GM21528 (cell line): ENCODE measurements at regions not wholly inside any gene's neighbourhood (a gene's known extent, or its start where the extent isn't known, plus 50 kb on each side); places are given as distances from the start of the nearest gene placed in this dataset.

Experiments used
- ATAC-seq: cut with Tn5 transposase; IDR thresholded peaks from one replicate; pipeline ENCODE4 v1.9.1; 2021; ENCODE audit warnings: mild to moderate bottlenecking, moderate library complexity; ENCODE audit not compliant: unreplicated experiment, low FRiP score

- no peak for ATAC-seq
These were observed 234.4 kb upstream of the RGPD4 start for GRCh38 chr2:107592280-107592624.

- ATAC-seq: no peak
These were observed 231.4 kb upstream of the RGPD4 start for GRCh38 chr2:107595285-107595684.

- ATAC-seq: no peak
These were observed 230.9 kb upstream of the RGPD4 start for GRCh38 chr2:107595749-107596148.

- no peak for ATAC-seq
These were observed 229.2 kb upstream of the RGPD4 start for GRCh38 chr2:107597507-107597906.

- no peak for ATAC-seq
These were observed 223.9 kb upstream of the RGPD4 start for GRCh38 chr2:107602801-107603200.

- no peak for ATAC-seq
These were observed 219.6 kb upstream of the RGPD4 start for GRCh38 chr2:107607054-107607453.

GRCh38 chr2:107607473-107607872 lies 219.2 kb upstream of the RGPD4 start:
- ATAC-seq: no peak

GRCh38 chr2:107615039-107615438 lies 211.7 kb upstream of the RGPD4 start:
- ATAC-seq: no peak

- ATAC-seq: no peak
These were observed 207.9 kb upstream of the RGPD4 start for GRCh38 chr2:107618769-107619168.

GRCh38 chr2:107621186-107622165 lies 205.2 kb upstream of the RGPD4 start:
- ATAC-seq: no peak

- ATAC-seq: no peak
These were observed 203.9 kb upstream of the RGPD4 start for GRCh38 chr2:107622741-107623310.

- ATAC-seq: no peak
These were observed 200.7 kb upstream of the RGPD4 start for GRCh38 chr2:107625982-107626381.

- no peak for ATAC-seq
These were observed 199.5 kb upstream of the RGPD4 start for GRCh38 chr2:107627164-107627563.

- no peak for ATAC-seq
These were observed 198.8 kb upstream of the RGPD4 start for GRCh38 chr2:107627926-107628325.

GRCh38 chr2:107633580-107634147 lies 193.0 kb upstream of the RGPD4 start:
- ATAC-seq: no peak

GRCh38 chr2:107634172-107634571 lies 192.5 kb upstream of the RGPD4 start:
- ATAC-seq: no peak

GRCh38 chr2:107635883-107636282 lies 190.8 kb upstream of the RGPD4 start:
- ATAC-seq: no peak

- no peak for ATAC-seq
These were observed 181.1 kb upstream of the RGPD4 start for GRCh38 chr2:107645586-107645985.

GRCh38 chr2:107648781-107649404 lies 177.8 kb upstream of the RGPD4 start:
- no peak for ATAC-seq

- ATAC-seq: no peak
These were observed 169.6 kb upstream of the RGPD4 start for GRCh38 chr2:107657049-107657448.

- no peak for ATAC-seq
These were observed 163.1 kb upstream of the RGPD4 start for GRCh38 chr2:107663632-107664031.
